Caco-2 (cell line): ENCODE measurements at regions not wholly inside any gene's neighbourhood (a gene's known extent, or its start where the extent isn't known, plus 50 kb on each side); places are given as distances from the start of the nearest gene placed in this dataset.

ENCODE experiments used
- BruUV-seq: library from RNA; stranded (reverse); fragments of 400-500 nt; replicated peaks from 2 replicates; lab custom pipeline; 2021; lab: Mats Ljungman, UMichigan
- CTCF ChIA-PET: fragments of 300-600 bp; sonication (Branson Sonifier 250); formaldehyde crosslinking; loops from one replicate; lab custom pipeline; 2022; ENCODE audit warnings: antibody characterized with exemption; lab: Charles Lee
- POLR2A ChIA-PET: fragments of 300-600 bp; sonication (Branson Sonifier 250); formaldehyde crosslinking; loops from one replicate; lab custom pipeline; 2022; ENCODE audit warnings: antibody characterized with exemption; lab: Charles Lee
- DNase-seq, 2 experiments: peaks; one replicate each; pipeline versions ENCODE4 v3.0.0 to v3.0.0-alpha.2; 2020 to 2022
- H3K27me3 ChIP-seq: replicated peaks from 2 replicates; pipeline ENCODE4 v1.6.0; 2011; ENCODE audit warnings: low read length; ENCODE audit not compliant: control insufficient read depth, insufficient read depth
- H3K36me3 ChIP-seq: 2 replicates; pipeline ENCODE4 v1.5.1; 2011; ENCODE audit warnings: low read length; ENCODE audit not compliant: control insufficient read depth, insufficient read depth
- H3K4me1 ChIP-seq: fragments of 250-450 bp; sonication (Bioruptor Pico); 2 replicates; pipeline ENCODE4 v1.5.1; 2020; ENCODE audit warnings: mild to moderate bottlenecking
- H3K4me3 ChIP-seq: 2 replicates; pipeline ENCODE4 v1.5.1; 2011; ENCODE audit warnings: low read depth, mild to moderate bottlenecking, control low read depth, low read length
- H3K9me3 ChIP-seq: fragments of 250-450 bp; sonication (Bioruptor Pico); 2 replicates; pipeline ENCODE4 v1.5.1; 2020; ENCODE audit warnings: mild to moderate bottlenecking, moderate library complexity
- H3K27ac Mint-ChIP-seq: one replicate; pipeline ENCODE4 v1.8.0; 2022; ENCODE audit warnings: mixed read lengths; ENCODE audit not compliant: unreplicated experiment
- H3K27me3 Mint-ChIP-seq: one replicate; pipeline ENCODE4 v1.8.0; 2022; ENCODE audit warnings: mixed read lengths; ENCODE audit not compliant: insufficient read depth, unreplicated experiment
- H3K36me3 Mint-ChIP-seq: one replicate; pipeline ENCODE4 v1.8.0; 2022; ENCODE audit warnings: mild to moderate bottlenecking, mixed read lengths; ENCODE audit not compliant: insufficient read depth, unreplicated experiment
- H3K4me1 Mint-ChIP-seq: one replicate; pipeline ENCODE4 v1.8.0; 2022; ENCODE audit warnings: low read depth, mixed read lengths; ENCODE audit not compliant: unreplicated experiment
- H3K4me3 Mint-ChIP-seq: one replicate; pipeline ENCODE4 v1.8.0; 2022; ENCODE audit warnings: mild to moderate bottlenecking, moderate library complexity, mixed read lengths; ENCODE audit not compliant: unreplicated experiment
- H3K9me3 Mint-ChIP-seq: one replicate; pipeline ENCODE4 v1.8.0; 2022; ENCODE audit warnings: mixed read lengths; ENCODE audit not compliant: unreplicated experiment
- CTCF ChIP-seq, 2 experiments: fragments of 200-600 bp in 1 of 2; IDR thresholded peaks; 1 replicate in 1 of 2; 2 replicates in 1 of 2; pipeline versions ENCODE4 v1.5.1 to v1.8.0; 2011 to 2022; ENCODE audit warnings: antibody characterized with exemption in 1 of 2, control low read depth in 1 of 2, inconsistent platforms in 1 of 2, low read depth in 1 of 2, low read length in 1 of 2, mild to moderate bottlenecking in 1 of 2, moderate library complexity in 1 of 2; ENCODE audit not compliant: insufficient read depth in 1 of 2, severe bottlenecking in 1 of 2, unreplicated experiment in 1 of 2
- intact Hi-C: fragments of 100-400 bp; cut with micrococcal nuclease; formaldehyde crosslinking; loops from one replicate; pipeline ENCODE4 v1.10.0; 2022; ENCODE audit not compliant: unreplicated experiment

GRCh38 chr4:8742546-8742945 lies 129.1 kb downstream of the HMX1 start:
- CTCF ChIA-PET: no interaction called here
- no peaks in the 10 kb centered on the region for H3K27me3 ChIP-seq
- H3K4me3 Mint-ChIP-seq: no peak overlapping the region
- POLR2A ChIA-PET: no interaction called here
- H3K36me3 ChIP-seq: no peaks in the 10 kb centered on the region
- no peaks in the 10 kb centered on the region for H3K4me1 ChIP-seq
- BruUV-seq: no TSS peak
- no peak overlapping the region for H3K4me3 ChIP-seq
- H3K9me3 Mint-ChIP-seq: peaks cover 17% of the 10 kb centered on the region
- intact Hi-C loops: no loop called here
- no peak overlapping the region for H3K27ac Mint-ChIP-seq
- H3K9me3 ChIP-seq: no peaks in the 10 kb centered on the region
- H3K27me3 Mint-ChIP-seq: peaks cover 2% of the 10 kb centered on the region
- H3K4me1 Mint-ChIP-seq: no peaks in the 10 kb centered on the region
- no peak for DNase-seq
- H3K36me3 Mint-ChIP-seq: no peaks in the 10 kb centered on the region
- TF ChIP-seq CTCF (IDR thresholded peaks at IDR 0.05; ENCODE audit: insufficient read depth in 1 of 2, low read depth in 1 of 2, low read length in 1 of 2, severe bottlenecking in 1 of 2, unreplicated experiment in 1 of 2): no peak

DNA sequence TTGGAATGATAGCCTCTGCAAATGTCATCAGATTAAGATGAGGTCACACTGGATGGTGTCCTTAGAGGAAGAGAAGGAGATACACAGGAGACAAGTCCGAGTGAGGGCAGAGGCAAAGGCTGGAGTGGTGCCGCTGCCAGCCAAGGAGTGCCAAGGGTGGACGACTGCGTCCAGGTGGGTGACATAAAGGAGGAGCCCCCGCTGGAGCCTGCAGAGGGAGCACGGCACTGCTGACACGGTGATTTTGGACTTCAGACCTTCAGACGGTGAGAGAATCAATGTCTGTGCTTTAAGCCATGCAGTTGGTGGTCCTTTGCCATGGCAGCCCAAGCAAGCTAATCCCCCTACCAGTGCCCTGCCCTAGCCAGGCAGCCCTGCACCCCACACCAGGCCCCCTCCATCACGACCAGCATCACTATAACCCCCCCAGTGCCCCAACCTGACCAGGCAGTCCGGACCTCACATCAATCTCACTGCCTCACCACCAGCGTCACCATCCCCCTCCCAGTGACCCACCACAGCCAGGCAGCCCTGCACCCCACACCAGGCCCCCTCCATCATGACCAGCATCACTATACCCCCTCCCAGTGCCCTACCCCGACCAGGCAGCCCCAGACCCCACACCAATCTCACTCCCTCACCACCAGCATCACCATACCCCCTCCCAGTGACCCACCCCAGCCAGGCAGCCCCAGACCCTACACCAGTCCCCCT lies 130.0 kb downstream of the HMX1 start:
- POLR2A ChIA-PET: no interaction called here
- H3K4me3 Mint-ChIP-seq: no peak overlapping the region
- no peak for DNase-seq

DNA sequence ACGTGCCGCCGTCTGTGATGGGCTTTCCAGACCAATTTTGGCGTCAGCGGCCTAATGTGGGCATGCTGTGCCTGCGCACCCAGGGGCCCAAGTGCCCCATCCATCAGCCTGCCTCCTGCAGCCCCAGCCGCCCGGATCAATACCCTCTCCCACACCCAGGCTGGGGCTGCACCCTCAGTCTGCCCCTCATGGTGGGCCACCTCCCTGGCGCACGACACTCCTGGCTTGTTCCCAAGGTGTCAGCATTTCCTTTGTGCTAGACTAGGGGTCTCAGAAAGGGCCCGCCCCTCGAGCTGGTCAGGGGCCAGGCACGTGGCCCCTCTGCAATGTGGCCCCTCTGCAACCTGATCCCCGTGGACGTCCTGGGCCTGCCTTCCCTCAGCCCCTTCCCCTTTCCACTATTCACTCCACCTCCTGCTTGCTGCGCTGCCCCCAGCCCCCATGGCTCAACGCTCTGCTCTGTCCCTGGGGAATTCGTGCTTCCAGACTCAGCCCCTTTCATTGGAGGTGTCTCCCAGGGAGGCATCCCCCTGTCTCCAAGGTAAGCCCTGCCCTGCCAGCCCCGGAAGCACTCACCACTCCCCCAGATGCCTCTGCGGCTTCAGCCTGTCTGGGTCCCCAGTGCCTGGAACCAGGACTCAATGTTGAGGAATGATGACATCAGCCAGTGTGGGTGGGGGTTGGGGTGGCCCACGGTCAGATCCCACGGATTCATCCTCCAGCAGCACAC lies 130.8 kb downstream of the HMX1 start:
- BruUV-seq: no TSS peak
- CTCF ChIA-PET: no interaction called here
- no peaks in the 10 kb centered on the region for H3K9me3 ChIP-seq
- intact Hi-C loops: no loop called here
- H3K36me3 ChIP-seq: no peaks in the 10 kb centered on the region
- Mint-ChIP-seq H3K27me3 (peaks cover 2% of the 10 kb centered on the region), H3K9me3 (peaks cover 10% of the 10 kb centered on the region), H3K4me1 (no peaks in the 10 kb centered on the region), H3K36me3 (no peaks in the 10 kb centered on the region), H3K4me3 (no peak overlapping the region), H3K27ac (no peak overlapping the region)
- TF ChIP-seq CTCF (IDR thresholded peaks at IDR 0.05; ENCODE audit: insufficient read depth in 1 of 2, low read depth in 1 of 2, low read length in 1 of 2, severe bottlenecking in 1 of 2, unreplicated experiment in 1 of 2): no peak
- no peaks in the 10 kb centered on the region for H3K4me1 ChIP-seq
- H3K27me3 ChIP-seq: no peaks in the 10 kb centered on the region
- no peak for DNase-seq
- POLR2A ChIA-PET: no interaction called here
- no peak overlapping the region for H3K4me3 ChIP-seq

More for the DNA sequence above, 130.0 kb downstream of the HMX1 start:
- H3K9me3 ChIP-seq: no peaks in the 10 kb centered on the region
- H3K36me3 Mint-ChIP-seq: no peaks in the 10 kb centered on the region
- H3K27me3 ChIP-seq: no peaks in the 10 kb centered on the region
- H3K9me3 Mint-ChIP-seq: peaks cover 16% of the 10 kb centered on the region
- no TSS peak for BruUV-seq
- CTCF ChIA-PET: no interaction called here
- H3K4me1 Mint-ChIP-seq: no peaks in the 10 kb centered on the region
- H3K4me1 ChIP-seq: no peaks in the 10 kb centered on the region
- no peak for TF ChIP-seq CTCF (IDR thresholded peaks at IDR 0.05; ENCODE audit: insufficient read depth in 1 of 2, low read depth in 1 of 2, low read length in 1 of 2, severe bottlenecking in 1 of 2, unreplicated experiment in 1 of 2)
- peaks cover 2% of the 10 kb centered on the region for H3K27me3 Mint-ChIP-seq
- H3K4me3 ChIP-seq: no peak overlapping the region
- H3K36me3 ChIP-seq: no peaks in the 10 kb centered on the region
- H3K27ac Mint-ChIP-seq: no peak overlapping the region
- intact Hi-C loops: no loop called here
